Breast epithelium (tissue), 4 donors: ENCODE measurements at regions not wholly inside any gene's neighbourhood (a gene's known extent, or its start where the extent isn't known, plus 50 kb on each side); places are given as distances from the start of the nearest gene placed in this dataset.

Experiments
- DNase-seq, 2 donors: peaks; one replicate each; pipeline ENCODE4 v3.0.0-alpha.2; 2019; ENCODE audit warnings: low spot score in 2 of 2
- H3K27ac ChIP-seq, 2 donors: fragments of 200-600 bp; sonication (generic) in 1 of 2; one replicate each; pipeline ENCODE4 v1.5.1; 2016 to 2019; ENCODE audit warnings: mild to moderate bottlenecking in 1 of 2
- H3K27me3 ChIP-seq, 2 donors: fragments of 200-600 bp; sonication (generic) in 1 of 2; one replicate each; pipeline versions ENCODE4 v1.5.1 to v1.6.0; 2017 to 2019; ENCODE audit warnings: control low read depth in 1 of 2, mild to moderate bottlenecking in 1 of 2
- H3K36me3 ChIP-seq: fragments of 200-600 bp; one replicate; pipeline ENCODE4 v1.5.1; 2019
- H3K4me1 ChIP-seq, 2 donors: fragments of 200-600 bp; sonication (generic); one replicate each; pipeline ENCODE4 v1.5.1; 2016 to 2019; ENCODE audit warnings: control low read depth in 1 of 2
- H3K4me3 ChIP-seq, 3 donors: fragments of 200-600 bp; sonication (generic); 1 replicate in 2 of 3; 2 replicates in 1 of 3; pipeline ENCODE4 v1.5.1; 2016 to 2019; ENCODE audit warnings: mild to moderate bottlenecking in 3 of 3, moderate library complexity in 2 of 3
- H3K9me3 ChIP-seq, 2 donors: fragments of 200-600 bp; sonication (generic) in 1 of 2; one replicate each; pipeline ENCODE4 v1.5.1; 2016 to 2019; ENCODE audit warnings: control low read depth in 1 of 2
- POLR2A ChIP-seq: fragments of 450-650 bp; IDR thresholded peaks from one replicate; pipeline ENCODE4 v1.6.1; 2016; ENCODE audit warnings: antibody characterized with exemption, mild to moderate bottlenecking, moderate library complexity
- POLR2AphosphoS5 ChIP-seq, 3 donors: sonication (generic); formaldehyde crosslinking; IDR thresholded peaks; one replicate each; pipeline ENCODE4 v1.6.1; 2017; ENCODE audit warnings: antibody characterized with exemption in 3 of 3
- intact Hi-C: fragments of 100-400 bp; cut with DNase I; formaldehyde crosslinking; loops from one replicate; pipeline ENCODE4 v1.15.1; 2023; ENCODE audit warnings: low total_unique reads
- TF ChIP-seq, protein P1 (sequence below), 3 donors: fragments of 450-650 bp; IDR thresholded peaks; one replicate each; pipeline ENCODE4 v1.5.1; 2016 to 2017; ENCODE audit warnings: antibody characterized with exemption in 3 of 3, mild to moderate bottlenecking in 3 of 3, moderate library complexity in 3 of 3

DNA sequence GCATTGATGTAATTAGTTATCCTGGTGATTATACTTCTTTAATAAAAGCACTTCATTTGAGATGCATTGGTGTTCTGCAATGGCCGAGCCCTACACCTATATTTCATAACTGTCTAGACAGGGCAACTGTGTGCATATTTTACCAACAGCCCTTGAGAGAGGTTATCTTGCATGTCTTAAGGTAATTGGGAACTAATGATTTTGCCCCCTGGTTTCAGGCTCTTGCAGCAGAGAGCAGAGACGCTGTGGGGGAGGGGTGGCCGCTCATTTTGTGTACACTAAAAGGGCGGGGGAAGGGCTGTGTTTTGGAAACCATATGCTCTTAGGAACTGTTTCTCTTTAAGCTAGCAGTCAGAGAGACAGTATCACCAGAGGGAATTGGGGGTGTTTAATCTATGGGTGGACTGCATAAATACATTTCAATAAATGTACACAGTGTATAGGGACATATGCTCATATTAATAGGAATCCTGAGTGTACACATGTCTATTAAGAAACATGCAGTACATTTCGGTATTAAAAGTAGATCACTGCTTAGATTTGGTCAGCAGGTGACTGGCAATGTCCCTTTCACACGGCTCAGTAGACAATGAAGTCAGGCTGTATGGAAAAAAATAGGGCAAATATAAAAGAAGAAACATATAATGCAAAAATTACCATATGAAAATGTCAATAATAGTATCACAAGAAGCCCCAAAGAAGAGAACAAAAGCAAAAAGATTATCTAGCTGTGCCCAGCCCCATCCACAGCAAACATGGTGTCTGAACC is 402.9 kb upstream of the CITED2 start:
- H3K27me3 ChIP-seq: no peaks in the 10 kb centered on the region
- TF ChIP-seq POLR2A (no peak), POLR2AphosphoS5 (IDR thresholded peaks at IDR 0.05) (no peak)
- TF ChIP-seq, protein P1, sequence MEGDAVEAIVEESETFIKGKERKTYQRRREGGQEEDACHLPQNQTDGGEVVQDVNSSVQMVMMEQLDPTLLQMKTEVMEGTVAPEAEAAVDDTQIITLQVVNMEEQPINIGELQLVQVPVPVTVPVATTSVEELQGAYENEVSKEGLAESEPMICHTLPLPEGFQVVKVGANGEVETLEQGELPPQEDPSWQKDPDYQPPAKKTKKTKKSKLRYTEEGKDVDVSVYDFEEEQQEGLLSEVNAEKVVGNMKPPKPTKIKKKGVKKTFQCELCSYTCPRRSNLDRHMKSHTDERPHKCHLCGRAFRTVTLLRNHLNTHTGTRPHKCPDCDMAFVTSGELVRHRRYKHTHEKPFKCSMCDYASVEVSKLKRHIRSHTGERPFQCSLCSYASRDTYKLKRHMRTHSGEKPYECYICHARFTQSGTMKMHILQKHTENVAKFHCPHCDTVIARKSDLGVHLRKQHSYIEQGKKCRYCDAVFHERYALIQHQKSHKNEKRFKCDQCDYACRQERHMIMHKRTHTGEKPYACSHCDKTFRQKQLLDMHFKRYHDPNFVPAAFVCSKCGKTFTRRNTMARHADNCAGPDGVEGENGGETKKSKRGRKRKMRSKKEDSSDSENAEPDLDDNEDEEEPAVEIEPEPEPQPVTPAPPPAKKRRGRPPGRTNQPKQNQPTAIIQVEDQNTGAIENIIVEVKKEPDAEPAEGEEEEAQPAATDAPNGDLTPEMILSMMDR (IDR thresholded peaks at IDR 0.05): no peak
- H3K9me3 ChIP-seq: no peaks in the 10 kb centered on the region
- DNase-seq: no peak
- intact Hi-C loops: no loop called here
- no peaks in the 10 kb centered on the region for H3K4me1 ChIP-seq
- no peak overlapping the region for H3K4me3 ChIP-seq
- H3K27ac ChIP-seq: no peak overlapping the region
- H3K36me3 ChIP-seq: no peaks in the 10 kb centered on the region

DNA sequence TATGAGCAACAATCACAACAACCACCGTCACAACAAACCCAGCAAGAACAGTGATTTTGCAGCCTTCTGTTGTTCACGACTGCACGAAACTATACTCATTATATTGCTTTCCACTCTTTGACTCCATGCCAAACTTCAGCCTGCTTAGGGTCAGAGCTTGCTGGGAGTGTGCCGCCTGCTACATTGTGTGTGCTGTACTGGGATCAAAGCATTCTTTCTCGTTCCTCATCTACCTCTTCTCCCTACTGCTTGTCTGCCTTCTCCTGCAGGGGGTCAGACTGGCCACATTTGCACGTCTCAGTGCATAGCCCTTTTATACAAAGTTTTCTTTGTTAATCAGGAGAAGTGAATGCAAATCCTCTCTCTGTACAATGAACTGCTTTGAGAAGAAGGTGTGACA is 401.6 kb upstream of the CITED2 start:
- Histone ChIP-seq H3K27me3 (no peaks in the 10 kb centered on the region), H3K9me3 (no peaks in the 10 kb centered on the region), H3K4me1 (no peaks in the 10 kb centered on the region), H3K36me3 (no peaks in the 10 kb centered on the region), H3K4me3 (no peak overlapping the region), H3K27ac (no peak overlapping the region)
- intact Hi-C loops: no loop called here
- DNase-seq: no peak
- TF ChIP-seq POLR2AphosphoS5 (IDR thresholded peaks at IDR 0.05) (no peak), POLR2A (no peak)
- TF ChIP-seq, protein P1 (IDR thresholded peaks at IDR 0.05): no peak

- no peak overlapping the region for H3K27ac ChIP-seq
- no peaks in the 10 kb centered on the region for H3K4me1 ChIP-seq
- no peaks in the 10 kb centered on the region for H3K27me3 ChIP-seq
- H3K9me3 ChIP-seq: no peaks in the 10 kb centered on the region
- no peak for DNase-seq
- intact Hi-C loops: no loop called here
- TF ChIP-seq POLR2A (no peak), POLR2AphosphoS5 (IDR thresholded peaks at IDR 0.05) (no peak)
- TF ChIP-seq, protein P1 (IDR thresholded peaks at IDR 0.05): no peak
- H3K4me3 ChIP-seq: no peak overlapping the region
- no peaks in the 10 kb centered on the region for H3K36me3 ChIP-seq
Observed at GRCh38 chr6:139768196-139768595, 393.7 kb upstream of the CITED2 start.

DNA sequence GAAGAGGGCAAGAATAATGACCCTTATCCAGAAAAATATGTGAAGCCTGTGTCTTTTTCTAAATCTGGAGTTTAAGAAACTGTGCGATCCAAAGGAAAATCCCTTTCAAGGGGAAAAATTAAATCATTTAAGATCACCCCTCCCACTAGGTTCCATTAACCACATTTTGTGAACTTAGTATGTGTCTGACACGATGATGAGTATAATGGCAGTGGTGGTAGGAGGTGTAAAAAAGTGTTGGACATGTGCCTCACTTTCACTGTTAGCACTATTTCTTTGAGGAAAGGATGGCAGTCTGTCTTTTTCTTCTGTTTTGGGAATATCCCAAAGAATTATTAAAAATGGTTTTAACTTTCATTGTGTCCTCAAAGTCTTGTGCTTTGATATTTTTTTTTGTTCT is 392.3 kb upstream of the CITED2 start:
- H3K27ac ChIP-seq: no peak overlapping the region
- no peaks in the 10 kb centered on the region for H3K27me3 ChIP-seq
- no peak for DNase-seq
- H3K9me3 ChIP-seq: no peaks in the 10 kb centered on the region
- intact Hi-C loops: no loop called here
- H3K36me3 ChIP-seq: no peaks in the 10 kb centered on the region
- no peaks in the 10 kb centered on the region for H3K4me1 ChIP-seq
- TF ChIP-seq POLR2A (no peak), POLR2AphosphoS5 (IDR thresholded peaks at IDR 0.05) (no peak)
- TF ChIP-seq, protein P1 (IDR thresholded peaks at IDR 0.05): no peak
- H3K4me3 ChIP-seq: no peak overlapping the region

DNA sequence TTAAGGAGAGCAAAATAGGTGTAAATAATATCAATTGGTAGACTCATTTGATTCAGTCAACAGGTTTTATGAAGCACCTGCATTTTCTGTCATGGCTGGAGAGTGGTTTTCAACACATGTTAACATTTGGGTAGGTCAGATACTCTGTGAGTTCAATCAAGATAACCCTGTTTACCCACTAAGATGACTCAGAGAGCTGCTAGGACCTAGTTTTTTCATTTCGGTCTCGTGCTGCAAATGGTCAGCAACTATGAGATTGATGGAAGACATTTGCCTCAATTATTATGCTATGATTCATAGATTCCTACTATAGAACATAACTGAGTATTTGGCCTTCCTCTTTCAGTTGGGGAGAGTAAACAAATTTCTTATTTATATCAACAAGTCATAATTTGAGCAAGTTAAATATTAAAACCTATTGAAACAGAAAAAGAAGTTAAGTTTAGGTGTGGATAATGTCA is 391.4 kb upstream of the CITED2 start:
- no peak for DNase-seq
- Histone ChIP-seq H3K27me3 (no peaks in the 10 kb centered on the region), H3K9me3 (no peaks in the 10 kb centered on the region), H3K36me3 (no peaks in the 10 kb centered on the region), H3K27ac (no peak overlapping the region), H3K4me3 (no peak overlapping the region), H3K4me1 (no peaks in the 10 kb centered on the region)
- intact Hi-C loops: no loop called here
- TF ChIP-seq, protein P1 (IDR thresholded peaks at IDR 0.05): no peak
- TF ChIP-seq POLR2AphosphoS5 (IDR thresholded peaks at IDR 0.05) (no peak), POLR2A (no peak)
